ENCODE measurements at regions not wholly inside any gene's neighbourhood (a gene's known extent, or its start where the extent isn't known, plus 50 kb on each side); places are given as distances from the start of the nearest gene placed in this dataset.

- TF ChIP-seq, protein P1, sequence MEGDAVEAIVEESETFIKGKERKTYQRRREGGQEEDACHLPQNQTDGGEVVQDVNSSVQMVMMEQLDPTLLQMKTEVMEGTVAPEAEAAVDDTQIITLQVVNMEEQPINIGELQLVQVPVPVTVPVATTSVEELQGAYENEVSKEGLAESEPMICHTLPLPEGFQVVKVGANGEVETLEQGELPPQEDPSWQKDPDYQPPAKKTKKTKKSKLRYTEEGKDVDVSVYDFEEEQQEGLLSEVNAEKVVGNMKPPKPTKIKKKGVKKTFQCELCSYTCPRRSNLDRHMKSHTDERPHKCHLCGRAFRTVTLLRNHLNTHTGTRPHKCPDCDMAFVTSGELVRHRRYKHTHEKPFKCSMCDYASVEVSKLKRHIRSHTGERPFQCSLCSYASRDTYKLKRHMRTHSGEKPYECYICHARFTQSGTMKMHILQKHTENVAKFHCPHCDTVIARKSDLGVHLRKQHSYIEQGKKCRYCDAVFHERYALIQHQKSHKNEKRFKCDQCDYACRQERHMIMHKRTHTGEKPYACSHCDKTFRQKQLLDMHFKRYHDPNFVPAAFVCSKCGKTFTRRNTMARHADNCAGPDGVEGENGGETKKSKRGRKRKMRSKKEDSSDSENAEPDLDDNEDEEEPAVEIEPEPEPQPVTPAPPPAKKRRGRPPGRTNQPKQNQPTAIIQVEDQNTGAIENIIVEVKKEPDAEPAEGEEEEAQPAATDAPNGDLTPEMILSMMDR (conservative IDR thresholded peaks at IDR 0.05): no peak
- H3K79me2 ChIP-seq (ENCODE audit: insufficient read depth, low read length): no peaks in the 10 kb centered on the region
- no peaks in the 10 kb centered on the region for H3K4me1 ChIP-seq (ENCODE audit: insufficient read depth, low read length)
- Mint-ChIP-seq H3K4me3 (no peak overlapping the region), H3K27ac (peak overlapping the region in 1 of 3 experiments; percentile 84; a peak in 3 of 7 replicates), H3K27me3 (ENCODE audit: low read depth) (peaks cover 12% of the 10 kb centered on the region), H3K36me3 (ENCODE audit: insufficient read depth in 1 of 3, low read depth in 3 of 3) (peaks cover 3 to 14% (median 8%) of the 10 kb centered on the region in 3 experiments), H3K9me3 (peaks cover 10 to 15% of the 10 kb centered on the region in 2 experiments), H3K4me1 (peaks cover 33 to 42% of the 10 kb centered on the region in 2 experiments)
- H3K9me3 ChIP-seq (ENCODE audit: control insufficient read depth, low read depth, low read length): no peaks in the 10 kb centered on the region
- H2BK120ac ChIP-seq (ENCODE audit: low read depth, low read length, poor library complexity, severe bottlenecking): no peak overlapping the region
- no peak overlapping the region for H3T11ph ChIP-seq (ENCODE audit: low read length)
- H2BK12ac ChIP-seq (ENCODE audit: insufficient read length, low read depth, low read length): no peak overlapping the region
- no peak overlapping the region for H2BK5ac ChIP-seq (ENCODE audit: insufficient read length, low read length)
- peak; percentile 26 for DNase-seq
- H3K79me1 ChIP-seq (ENCODE audit: insufficient read depth, low read depth, low read length, poor library complexity, severe bottlenecking): no peaks in the 10 kb centered on the region
- H3K14ac ChIP-seq (ENCODE audit: insufficient read depth, low read length): no peak overlapping the region
- WGBS (ENCODE audit: extremely low coverage, insufficient read length, low lambda C conversion rate): no CpG with 5 or more reads among the region's 4 CpGs
- no peak overlapping the region for H3K27ac ChIP-seq (ENCODE audit: insufficient read length, low read depth, low read length)
- no peak overlapping the region for H3K9ac ChIP-seq (ENCODE audit: extremely low read depth, insufficient read length, low read length)
- H3K27me3 ChIP-seq (ENCODE audit: insufficient read depth, low read length): no peaks in the 10 kb centered on the region
- H4K5ac ChIP-seq (ENCODE audit: insufficient read length, low read depth, low read length): no peak overlapping the region
- H3K4ac ChIP-seq (ENCODE audit: low read depth, low read length): no peak overlapping the region
- no peak overlapping the region for H4K8ac ChIP-seq (replicated peaks; ENCODE audit: insufficient read length, low read depth, low read length)
- H3K23ac ChIP-seq (ENCODE audit: insufficient read length, low read depth, low read length): no peak overlapping the region
- no peaks in the 10 kb centered on the region for H3K23me2 ChIP-seq (ENCODE audit: insufficient read length, low read depth, low read length, poor library complexity, severe bottlenecking)
- H2AK5ac ChIP-seq (ENCODE audit: insufficient read length, low read length): no peak overlapping the region
- no peak overlapping the region for H2BK15ac ChIP-seq (ENCODE audit: low read depth, low read length)
- H3K56ac ChIP-seq (ENCODE audit: insufficient read length, low read depth, low read length): no peak overlapping the region
- no peaks in the 10 kb centered on the region for H4K20me1 ChIP-seq (ENCODE audit: control insufficient read depth, insufficient read depth, insufficient read length)
- no peak overlapping the region for H2BK20ac ChIP-seq (ENCODE audit: low read depth, low read length, poor library complexity, severe bottlenecking)
- H4K91ac ChIP-seq (ENCODE audit: insufficient read length, low read depth, low read length): no peak overlapping the region
- H2AFZ ChIP-seq (ENCODE audit: low read length): no peak overlapping the region
- H3K18ac ChIP-seq (ENCODE audit: insufficient read length, low read depth, low read length): no peak overlapping the region
- no peak overlapping the region for H3K4me2 ChIP-seq (ENCODE audit: insufficient read depth, insufficient read length, low read length)
Observed at GRCh38 chr3:194274424-194275085, 76.6 kb downstream of the CPN2 start.

All from H9 (cell line).